NCI-H1436 (cell line): ENCODE measurements at regions not wholly inside any gene's neighbourhood (a gene's known extent, or its start where the extent isn't known, plus 50 kb on each side); places are given as distances from the start of the nearest gene placed in this dataset.
"Not testable (repeated sequence)": the region's sequence is repeated elsewhere in the genome, so short reads cannot be mapped to it uniquely, and the experiment has no call there.

Experiments
- DNase-seq: peaks from one replicate; lab custom pipeline; 2025; lab: John Stamatoyannopoulos, UW

- DNase-seq: not testable (repeated sequence)
Measured at GRCh38 chr5:62223312-62223670, 82.7 kb upstream of the KIF2A start.

GRCh38 chr5:62224987-62225601 lies 80.9 kb upstream of the KIF2A start:
- DNase-seq: not testable (repeated sequence)

GRCh38 chr5:62230876-62231388 lies 75.1 kb upstream of the KIF2A start:
- DNase-seq: not testable (repeated sequence)

- no peak for DNase-seq
Measured at GRCh38 chr5:62231576-62231975, 74.4 kb upstream of the KIF2A start.

GRCh38 chr5:62232218-62232617 lies 73.8 kb upstream of the KIF2A start:
- not testable (repeated sequence) for DNase-seq

GRCh38 chr5:62233083-62234046 lies 72.6 kb upstream of the KIF2A start:
- not testable (repeated sequence) for DNase-seq

- DNase-seq: not testable (repeated sequence)
Measured at GRCh38 chr5:62236593-62236992, 69.4 kb upstream of the KIF2A start.

- DNase-seq: not testable (repeated sequence)
Measured at GRCh38 chr5:62237944-62238343, 68.1 kb upstream of the KIF2A start.

GRCh38 chr5:62238584-62238983 lies 67.4 kb upstream of the KIF2A start:
- not testable (repeated sequence) for DNase-seq

- not testable (repeated sequence) for DNase-seq
Measured at GRCh38 chr5:62240494-62240893, 65.5 kb upstream of the KIF2A start.

- not testable (repeated sequence) for DNase-seq
Measured at GRCh38 chr5:62242000-62242399, 64.0 kb upstream of the KIF2A start.

- DNase-seq: not testable (repeated sequence)
Measured at GRCh38 chr5:62243046-62243445, 63.0 kb upstream of the KIF2A start.

- not testable (repeated sequence) for DNase-seq
Measured at GRCh38 chr5:62248192-62248591, 57.8 kb upstream of the KIF2A start.

- DNase-seq: not testable (repeated sequence)
Measured at GRCh38 chr5:62250085-62250484, 55.9 kb upstream of the KIF2A start.

- DNase-seq: not testable (repeated sequence)
Measured at GRCh38 chr5:62250919-62251318, 55.1 kb upstream of the KIF2A start.

GRCh38 chr5:62252519-62252918 lies 53.5 kb upstream of the KIF2A start:
- not testable (repeated sequence) for DNase-seq

GRCh38 chr5:62255551-62255950 lies 50.5 kb upstream of the KIF2A start:
- DNase-seq: not testable (repeated sequence)

- DNase-seq: no peak
Measured at GRCh38 chr5:62256161-62257019, 49.6 kb upstream of the KIF2A start.
